ENCODE measurements at regions not wholly inside any gene's neighbourhood (a gene's known extent, or its start where the extent isn't known, plus 50 kb on each side); places are given as distances from the start of the nearest gene placed in this dataset.
"Not testable (repeated sequence)": the region's sequence is repeated elsewhere in the genome, so short reads cannot be mapped to it uniquely, and the experiment has no call there.

- TF ChIP-seq CTCF (IDR thresholded peaks at IDR 0.05): peak in 4 of 6 experiments; percentile 20 to 54 (median 44)
- not testable (repeated sequence) for TF ChIP-seq POLR2A (IDR thresholded peaks at IDR 0.05)
These were observed 139.0 kb upstream of the CCZ1B start for GRCh38 chr7:6965051-6965450.

All from thyroid gland (tissue), 4 donors.